ENCODE measurements at regions not wholly inside any gene's neighbourhood (a gene's known extent, or its start where the extent isn't known, plus 50 kb on each side); places are given as distances from the start of the nearest gene placed in this dataset.

- Mint-ChIP-seq H3K36me3 (ENCODE audit: low read depth) (no peaks in the 10 kb centered on the region), H3K4me1 (ENCODE audit: low read depth) (no peaks in the 10 kb centered on the region), H3K4me3 (ENCODE audit: low read depth) (no peak overlapping the region), H3K27ac (no peak overlapping the region), H3K27me3 (ENCODE audit: low read depth) (no peaks in the 10 kb centered on the region), H3K9me3 (no peaks in the 10 kb centered on the region)
- DNase-seq (ENCODE audit: low spot score) = no peak
- intact Hi-C loops (cut with micrococcal nuclease) = no loop called here
Observed at GRCh38 chr1:218829097-218829496, 344.6 kb upstream of the LYPLAL1 start.

DNA sequence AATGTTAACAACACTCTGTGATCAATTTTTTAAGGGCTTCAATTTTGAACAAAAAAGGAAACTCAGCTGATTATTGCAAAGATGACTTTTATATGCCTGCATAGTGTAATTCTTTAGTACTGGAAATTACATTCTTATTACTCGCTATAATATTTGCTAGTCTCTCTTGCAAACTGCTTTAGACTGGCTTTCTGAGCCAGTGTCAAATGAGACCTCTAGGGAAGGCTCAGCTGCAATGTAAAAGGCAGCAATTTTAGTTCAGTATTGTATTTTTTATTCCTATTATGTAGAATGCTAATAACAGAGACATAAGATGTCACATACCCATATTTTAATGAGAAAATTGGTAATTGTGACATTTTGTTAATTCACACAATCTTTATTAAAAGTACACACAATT is 338.1 kb upstream of the LYPLAL1 start:
- Mint-ChIP-seq H3K27ac (no peak overlapping the region), H3K4me1 (ENCODE audit: low read depth) (no peaks in the 10 kb centered on the region), H3K4me3 (ENCODE audit: low read depth) (no peak overlapping the region), H3K27me3 (ENCODE audit: low read depth) (no peaks in the 10 kb centered on the region), H3K9me3 (no peaks in the 10 kb centered on the region), H3K36me3 (ENCODE audit: low read depth) (no peaks in the 10 kb centered on the region)
- intact Hi-C loops (cut with micrococcal nuclease) = no loop called here
- no peak for DNase-seq (ENCODE audit: low spot score)

DNA sequence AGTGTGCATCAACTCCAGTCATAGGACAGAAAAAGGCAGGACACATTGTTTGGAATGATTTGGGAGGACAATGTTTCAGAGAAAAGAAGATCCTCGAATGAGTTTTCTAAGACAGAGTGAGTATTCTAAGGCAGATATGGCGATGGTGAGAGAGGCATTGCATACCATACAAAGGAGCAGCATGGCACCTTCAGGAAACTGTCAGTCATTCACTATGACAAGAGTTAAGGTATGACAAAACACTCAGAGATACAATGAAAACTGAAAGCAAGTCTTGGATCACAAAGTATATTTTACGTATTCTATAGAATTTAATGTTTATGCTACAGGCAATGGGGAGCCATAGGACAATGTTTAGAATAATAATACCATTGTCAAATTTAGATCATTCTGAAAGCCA is 337.4 kb upstream of the LYPLAL1 start:
- H3K27ac Mint-ChIP-seq = no peak overlapping the region
- intact Hi-C loops (cut with micrococcal nuclease) = no loop called here
- no peaks in the 10 kb centered on the region for H3K27me3 Mint-ChIP-seq (ENCODE audit: low read depth)
- no peak overlapping the region for H3K4me3 Mint-ChIP-seq (ENCODE audit: low read depth)
- peaks cover 4% of the 10 kb centered on the region for H3K9me3 Mint-ChIP-seq
- DNase-seq (ENCODE audit: low spot score) = no peak
- H3K4me1 Mint-ChIP-seq (ENCODE audit: low read depth) = no peaks in the 10 kb centered on the region
- H3K36me3 Mint-ChIP-seq (ENCODE audit: low read depth) = no peaks in the 10 kb centered on the region

DNA sequence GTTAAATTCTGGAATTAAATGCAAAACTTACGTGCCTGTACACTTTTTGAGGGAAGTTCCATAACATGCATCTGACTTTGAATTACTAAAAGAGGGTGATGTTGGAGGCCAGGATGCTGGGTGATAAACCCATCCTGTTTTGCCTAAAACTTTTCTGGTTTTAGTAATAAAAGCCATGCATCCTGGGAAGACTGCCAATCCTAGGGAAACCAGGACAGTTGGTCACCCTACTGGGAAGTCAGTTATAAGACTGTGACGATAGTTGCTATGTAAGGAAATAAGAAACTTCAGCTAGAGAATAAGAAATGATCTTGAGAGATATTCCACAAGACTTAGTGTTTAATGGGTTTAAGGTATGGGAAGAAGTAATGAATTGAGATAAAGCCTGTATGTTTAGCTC is 336.6 kb upstream of the LYPLAL1 start:
- DNase-seq (ENCODE audit: low spot score) = no peak
- Mint-ChIP-seq H3K4me3 (ENCODE audit: low read depth) (no peak overlapping the region), H3K4me1 (ENCODE audit: low read depth) (no peaks in the 10 kb centered on the region), H3K36me3 (ENCODE audit: low read depth) (no peaks in the 10 kb centered on the region), H3K27ac (no peak overlapping the region), H3K27me3 (ENCODE audit: low read depth) (no peaks in the 10 kb centered on the region), H3K9me3 (peaks cover 4% of the 10 kb centered on the region)
- intact Hi-C loops (cut with micrococcal nuclease) = no loop called here

GRCh38 chr1:218845589-218845988 is 328.1 kb upstream of the LYPLAL1 start:
- intact Hi-C loops (cut with micrococcal nuclease) = no loop called here
- Mint-ChIP-seq H3K9me3 (peaks cover 12% of the 10 kb centered on the region), H3K36me3 (ENCODE audit: low read depth) (no peaks in the 10 kb centered on the region), H3K27ac (no peak overlapping the region), H3K27me3 (ENCODE audit: low read depth) (no peaks in the 10 kb centered on the region), H3K4me1 (ENCODE audit: low read depth) (no peaks in the 10 kb centered on the region), H3K4me3 (ENCODE audit: low read depth) (no peak overlapping the region)
- DNase-seq (ENCODE audit: low spot score) = no peak

DNA sequence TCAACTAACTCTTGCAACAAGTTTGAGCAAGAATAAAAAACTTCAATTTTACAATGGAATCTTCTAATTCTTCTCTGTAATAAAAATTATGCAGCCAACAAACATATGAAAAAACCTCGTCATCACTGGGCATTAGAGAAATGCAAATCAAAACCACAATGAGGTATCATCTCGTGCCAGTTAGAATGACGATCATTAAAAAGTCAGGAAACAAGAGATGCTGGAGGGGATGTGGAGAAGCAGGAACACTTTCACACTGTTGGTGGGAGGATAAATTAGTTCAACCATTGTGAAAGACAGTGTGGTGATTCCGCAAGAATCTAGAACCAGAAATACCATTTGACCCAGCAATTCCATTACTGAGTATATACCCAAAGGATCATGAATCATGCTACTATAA is 327.5 kb upstream of the LYPLAL1 start:
- no peaks in the 10 kb centered on the region for H3K27me3 Mint-ChIP-seq (ENCODE audit: low read depth)
- no peak for DNase-seq (ENCODE audit: low spot score)
- H3K9me3 Mint-ChIP-seq = peaks cover 8% of the 10 kb centered on the region
- no peaks in the 10 kb centered on the region for H3K36me3 Mint-ChIP-seq (ENCODE audit: low read depth)
- H3K4me3 Mint-ChIP-seq (ENCODE audit: low read depth) = no peak overlapping the region
- no peaks in the 10 kb centered on the region for H3K4me1 Mint-ChIP-seq (ENCODE audit: low read depth)
- no peak overlapping the region for H3K27ac Mint-ChIP-seq
- intact Hi-C loops (cut with micrococcal nuclease) = no loop called here

- H3K27ac Mint-ChIP-seq = no peak overlapping the region
- no peaks in the 10 kb centered on the region for H3K36me3 Mint-ChIP-seq (ENCODE audit: low read depth)
- H3K27me3 Mint-ChIP-seq (ENCODE audit: low read depth) = no peaks in the 10 kb centered on the region
- H3K4me3 Mint-ChIP-seq (ENCODE audit: low read depth) = no peak overlapping the region
- no peaks in the 10 kb centered on the region for H3K4me1 Mint-ChIP-seq (ENCODE audit: low read depth)
- peaks cover 8% of the 10 kb centered on the region for H3K9me3 Mint-ChIP-seq
- no peak for DNase-seq (ENCODE audit: low spot score)
- intact Hi-C loops (cut with micrococcal nuclease) = no loop called here
Observed at GRCh38 chr1:218847089-218847768, 326.4 kb upstream of the LYPLAL1 start.

DNA sequence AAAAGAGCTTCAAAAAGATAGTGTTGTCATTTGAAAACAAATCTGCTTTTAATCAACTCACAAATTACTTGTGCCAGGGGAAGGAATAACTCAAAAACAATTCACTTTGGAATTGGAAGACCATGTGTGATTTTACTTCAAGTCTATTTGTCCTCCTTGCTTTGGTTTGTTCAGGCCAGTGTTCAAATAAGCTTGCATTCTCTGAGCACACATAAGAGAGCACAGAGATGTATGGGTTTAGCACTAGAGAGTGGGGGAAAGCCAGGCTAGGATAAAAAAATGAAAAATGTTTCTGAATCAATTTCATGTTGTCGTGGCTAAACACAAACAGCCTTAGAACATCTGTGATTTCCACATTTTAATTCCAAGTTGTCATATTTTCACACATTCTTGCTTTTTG is 325.7 kb upstream of the LYPLAL1 start:
- H3K27me3 Mint-ChIP-seq (ENCODE audit: low read depth) = no peaks in the 10 kb centered on the region
- H3K27ac Mint-ChIP-seq = no peak overlapping the region
- H3K4me3 Mint-ChIP-seq (ENCODE audit: low read depth) = no peak overlapping the region
- intact Hi-C loops (cut with micrococcal nuclease) = no loop called here
- peaks cover 4% of the 10 kb centered on the region for H3K9me3 Mint-ChIP-seq
- no peaks in the 10 kb centered on the region for H3K36me3 Mint-ChIP-seq (ENCODE audit: low read depth)
- H3K4me1 Mint-ChIP-seq (ENCODE audit: low read depth) = no peaks in the 10 kb centered on the region
- no peak for DNase-seq (ENCODE audit: low spot score)

GRCh38 chr1:218850367-218850766 is 323.3 kb upstream of the LYPLAL1 start:
- intact Hi-C loops (cut with micrococcal nuclease) = no loop called here
- Mint-ChIP-seq H3K9me3 (no peaks in the 10 kb centered on the region), H3K4me1 (ENCODE audit: low read depth) (no peaks in the 10 kb centered on the region), H3K27ac (no peak overlapping the region), H3K27me3 (ENCODE audit: low read depth) (no peaks in the 10 kb centered on the region), H3K4me3 (ENCODE audit: low read depth) (no peak overlapping the region), H3K36me3 (ENCODE audit: low read depth) (no peaks in the 10 kb centered on the region)
- DNase-seq (ENCODE audit: low spot score) = no peak

- no peaks in the 10 kb centered on the region for H3K27me3 Mint-ChIP-seq (ENCODE audit: low read depth)
- intact Hi-C loops (cut with micrococcal nuclease) = no loop called here
Observed at GRCh38 chr1:218851586-218851985, 322.1 kb upstream of the LYPLAL1 start.

DNA sequence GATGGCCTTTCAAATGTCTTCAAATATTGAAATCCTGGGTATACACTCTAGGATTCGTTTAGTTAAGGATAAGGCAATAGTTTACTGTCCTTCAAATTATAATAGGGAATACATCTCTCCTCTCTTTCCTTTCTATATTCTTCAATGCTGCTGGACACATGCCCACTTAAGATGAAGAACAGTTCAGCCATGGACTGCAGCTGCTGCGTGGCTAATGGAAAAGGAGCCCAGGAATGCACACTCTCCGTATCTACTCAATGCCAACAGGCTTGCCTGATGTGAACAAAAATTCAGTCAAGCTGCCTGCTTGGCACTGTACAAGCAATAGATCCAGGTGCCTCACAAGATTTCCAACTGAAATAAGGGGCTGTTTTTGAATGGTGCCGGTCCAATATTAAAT is 321.2 kb upstream of the LYPLAL1 start:
- H3K27ac Mint-ChIP-seq = no peak overlapping the region
- intact Hi-C loops (cut with micrococcal nuclease) = no loop called here
- H3K36me3 Mint-ChIP-seq (ENCODE audit: low read depth) = no peaks in the 10 kb centered on the region

More at GRCh38 chr1:218851586-218851985, 322.1 kb upstream of the LYPLAL1 start:
- Mint-ChIP-seq H3K4me3 (ENCODE audit: low read depth) (no peak overlapping the region), H3K4me1 (ENCODE audit: low read depth) (no peaks in the 10 kb centered on the region), H3K9me3 (no peaks in the 10 kb centered on the region), H3K27ac (no peak overlapping the region), H3K36me3 (ENCODE audit: low read depth) (no peaks in the 10 kb centered on the region)
- DNase-seq (ENCODE audit: low spot score) = no peak

DNA sequence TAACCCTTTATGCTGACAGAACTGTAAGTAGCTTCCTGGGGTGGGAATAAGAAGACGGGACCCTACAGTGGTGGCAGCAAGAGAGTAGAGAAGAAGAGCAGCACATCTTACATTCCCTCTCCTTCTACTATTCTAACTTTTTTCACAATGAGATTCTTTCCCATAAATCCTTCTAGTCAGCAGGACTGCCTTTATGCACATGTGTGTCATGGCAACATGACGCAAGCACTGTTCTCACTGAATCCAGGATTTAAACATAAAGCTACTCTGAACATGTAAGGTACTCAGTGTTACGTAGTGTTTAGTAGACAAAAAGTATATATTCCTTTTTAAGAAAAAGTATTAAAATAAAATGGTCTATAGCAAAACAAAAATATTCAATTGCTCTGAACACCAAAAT is 309.7 kb upstream of the LYPLAL1 start:
- DNase-seq (ENCODE audit: low spot score) = no peak
- intact Hi-C loops (cut with micrococcal nuclease) = no loop called here
- H3K36me3 Mint-ChIP-seq (ENCODE audit: low read depth) = no peaks in the 10 kb centered on the region
- H3K4me3 Mint-ChIP-seq (ENCODE audit: low read depth) = no peak overlapping the region
- H3K9me3 Mint-ChIP-seq = no peaks in the 10 kb centered on the region
- H3K27me3 Mint-ChIP-seq (ENCODE audit: low read depth) = no peaks in the 10 kb centered on the region
- no peaks in the 10 kb centered on the region for H3K4me1 Mint-ChIP-seq (ENCODE audit: low read depth)
- no peak overlapping the region for H3K27ac Mint-ChIP-seq

More for the DNA sequence above, 321.2 kb upstream of the LYPLAL1 start:
- H3K27me3 Mint-ChIP-seq (ENCODE audit: low read depth) = no peaks in the 10 kb centered on the region
- no peaks in the 10 kb centered on the region for H3K9me3 Mint-ChIP-seq
- DNase-seq (ENCODE audit: low spot score) = no peak
- no peak overlapping the region for H3K4me3 Mint-ChIP-seq (ENCODE audit: low read depth)
- H3K4me1 Mint-ChIP-seq (ENCODE audit: low read depth) = no peaks in the 10 kb centered on the region

DNA sequence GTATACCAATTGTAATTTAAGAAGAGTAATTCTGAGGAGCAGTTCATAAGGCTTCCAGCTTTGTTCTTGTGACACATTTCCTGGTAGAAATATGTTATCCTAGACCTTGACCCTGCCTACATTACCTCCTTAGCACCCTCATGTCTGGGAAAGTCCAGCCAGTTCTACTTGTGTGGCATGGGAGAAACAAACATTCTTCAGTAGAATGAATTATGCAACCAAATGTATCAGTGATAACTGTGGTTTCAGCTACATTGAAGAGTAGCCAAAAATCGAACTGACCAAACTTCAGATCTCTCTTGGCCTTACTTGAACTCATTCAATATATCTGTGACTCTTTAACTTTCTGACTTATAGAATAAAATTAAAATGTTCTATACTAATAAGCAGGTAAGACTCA is 308.1 kb upstream of the LYPLAL1 start:
- H3K27ac Mint-ChIP-seq = no peak overlapping the region
- intact Hi-C loops (cut with micrococcal nuclease) = no loop called here
- no peaks in the 10 kb centered on the region for H3K9me3 Mint-ChIP-seq
- no peak for DNase-seq (ENCODE audit: low spot score)
- no peaks in the 10 kb centered on the region for H3K4me1 Mint-ChIP-seq (ENCODE audit: low read depth)
- H3K4me3 Mint-ChIP-seq (ENCODE audit: low read depth) = no peak overlapping the region
- no peaks in the 10 kb centered on the region for H3K27me3 Mint-ChIP-seq (ENCODE audit: low read depth)
- H3K36me3 Mint-ChIP-seq (ENCODE audit: low read depth) = no peaks in the 10 kb centered on the region

- H3K27ac Mint-ChIP-seq = no peak overlapping the region
- no peak overlapping the region for H3K4me3 Mint-ChIP-seq (ENCODE audit: low read depth)
- H3K27me3 Mint-ChIP-seq (ENCODE audit: low read depth) = no peaks in the 10 kb centered on the region
- no peaks in the 10 kb centered on the region for H3K36me3 Mint-ChIP-seq (ENCODE audit: low read depth)
- H3K9me3 Mint-ChIP-seq = no peaks in the 10 kb centered on the region
- no peaks in the 10 kb centered on the region for H3K4me1 Mint-ChIP-seq (ENCODE audit: low read depth)
- intact Hi-C loops (cut with micrococcal nuclease) = no loop called here
- no peak for DNase-seq (ENCODE audit: low spot score)
Observed at GRCh38 chr1:218866507-218866906, 307.2 kb upstream of the LYPLAL1 start.
